IMR-90 (cell line): ENCODE measurements at regions not wholly inside any gene's neighbourhood (a gene's known extent, or its start where the extent isn't known, plus 50 kb on each side); places are given as distances from the start of the nearest gene placed in this dataset.

Source experiments
- ATAC-seq: fragments of 200-7000 bp; cut with Tn5 transposase; 2 replicates; pipeline ENCODE4 v1.9.1; 2020; ENCODE audit warnings: low read depth, mild to moderate bottlenecking, moderate library complexity
- BruUV-seq: library from RNA; stranded (reverse); fragments of 400-500 nt; replicated peaks from 2 replicates; lab custom pipeline; 2021; lab: Mats Ljungman, UMichigan
- CTCF ChIA-PET: fragments of 300-600 bp; formaldehyde crosslinking; extraction: SDS; loops from one replicate; lab custom pipeline; 2021; ENCODE audit warnings: antibody characterized with exemption; lab: Yijun Ruan, JAX
- POLR2A ChIA-PET: fragments of 300-600 bp; sonication (Branson Sonifier 250); formaldehyde crosslinking; loops from one replicate; lab custom pipeline; 2022; ENCODE audit warnings: antibody characterized with exemption; ENCODE audit not compliant: unreplicated experiment; lab: Charles Lee
- DNase-seq: peaks from one replicate; pipeline ENCODE4 v3.0.0; 2013
- H2AFZ ChIP-seq: replicated peaks from 2 replicates; pipeline ENCODE3; 2013; ENCODE audit warnings: low read length, mild to moderate bottlenecking; ENCODE audit not compliant: poor library complexity
- H2AK5ac ChIP-seq: 2 replicates; pipeline ENCODE4 v1.6.1; 2013; ENCODE audit warnings: low read depth, low read length, inconsistent platforms
- H2AK9ac ChIP-seq: replicated peaks from 2 replicates; pipeline ENCODE3; 2013; ENCODE audit warnings: mild to moderate bottlenecking, low read depth, low read length, moderate library complexity; ENCODE audit not compliant: poor library complexity
- H2BK120ac ChIP-seq: 2 replicates; pipeline ENCODE4 v1.6.1; 2013; ENCODE audit warnings: low read depth, low read length, inconsistent platforms
- H2BK15ac ChIP-seq: 3 replicates; pipeline ENCODE4 v1.6.1; 2013; ENCODE audit warnings: low read depth, low read length, inconsistent platforms
- H2BK20ac ChIP-seq: 2 replicates; pipeline ENCODE4 v1.6.1; 2013; ENCODE audit warnings: low read depth, mild to moderate bottlenecking, inconsistent platforms, low read length, moderate library complexity
- H2BK5ac ChIP-seq: 2 replicates; pipeline ENCODE4 v1.6.1; 2013; ENCODE audit warnings: mild to moderate bottlenecking, low read depth, low read length, inconsistent platforms; ENCODE audit not compliant: poor library complexity, severe bottlenecking
- H3K14ac ChIP-seq: replicated peaks from 2 replicates; pipeline ENCODE4 v1.6.1; 2013; ENCODE audit warnings: low read depth, low read length, inconsistent platforms
- H3K18ac ChIP-seq: 2 replicates; pipeline ENCODE4 v1.6.1; 2013; ENCODE audit warnings: low read depth, low read length, control low read depth
- H3K23ac ChIP-seq: 2 replicates; pipeline ENCODE4 v1.6.1; 2013; ENCODE audit warnings: low read depth, low read length, inconsistent platforms
- H3K27ac ChIP-seq: 2 replicates; pipeline ENCODE4 v1.5.1; 2013; ENCODE audit warnings: mild to moderate bottlenecking, control low read depth, low read length; ENCODE audit not compliant: insufficient read depth
- H3K27me3 ChIP-seq: 2 replicates; pipeline ENCODE4 v1.6.1; 2013; ENCODE audit warnings: low read length; ENCODE audit not compliant: control insufficient read depth, insufficient read depth
- H3K36me3 ChIP-seq: 2 replicates; pipeline ENCODE4 v1.6.1; 2013; ENCODE audit warnings: low read length, mixed read lengths; ENCODE audit not compliant: control insufficient read depth, insufficient read depth
- H3K4ac ChIP-seq: 2 replicates; pipeline ENCODE4 v1.6.1; 2013; ENCODE audit warnings: low read depth, low read length, inconsistent platforms
- H3K4me1 ChIP-seq: 2 replicates; pipeline ENCODE4 v1.6.1; 2013; ENCODE audit warnings: low read length, mixed read lengths; ENCODE audit not compliant: control insufficient read depth, insufficient read depth
- H3K4me2 ChIP-seq: 2 replicates; pipeline ENCODE4 v1.6.1; 2013; ENCODE audit warnings: low read depth, mild to moderate bottlenecking, control low read depth, low read length, moderate library complexity
- H3K4me3 ChIP-seq: 2 replicates; pipeline ENCODE4 v1.5.1; 2013; ENCODE audit warnings: low read depth, mild to moderate bottlenecking, control low read depth, low read length, moderate library complexity; ENCODE audit not compliant: insufficient read depth
- H3K56ac ChIP-seq: 2 replicates; pipeline ENCODE4 v1.6.1; 2013; ENCODE audit warnings: low read length, inconsistent platforms; ENCODE audit not compliant: insufficient read depth; ENCODE audit errors: extremely low read depth
- H3K79me1 ChIP-seq, 2 experiments: 2 replicates each; pipeline ENCODE4 v1.6.1; 2013; ENCODE audit warnings: low read length in 2 of 2, inconsistent platforms in 1 of 2, low read depth in 1 of 2
- H3K9ac ChIP-seq: 2 replicates; pipeline ENCODE4 v1.6.1; 2013; ENCODE audit warnings: low read depth, low read length, control low read depth
- H3K9me1 ChIP-seq: 2 replicates; pipeline ENCODE4 v1.6.1; 2013; ENCODE audit warnings: low read length, inconsistent platforms; ENCODE audit not compliant: insufficient read depth
- H3K9me3 ChIP-seq: 2 replicates; pipeline ENCODE4 v1.6.1; 2013; ENCODE audit warnings: low read length; ENCODE audit not compliant: control insufficient read depth, insufficient read depth
- H4K20me1 ChIP-seq: 2 replicates; pipeline ENCODE4 v1.6.1; 2013; ENCODE audit warnings: low read length, inconsistent platforms; ENCODE audit not compliant: insufficient read depth
- H4K5ac ChIP-seq: 2 replicates; pipeline ENCODE4 v1.6.1; 2013; ENCODE audit warnings: mild to moderate bottlenecking, low read depth, low read length, control low read depth
- H4K8ac ChIP-seq, 2 experiments: 2 replicates each; pipeline ENCODE4 v1.6.1; 2013; ENCODE audit warnings: low read depth in 2 of 2, low read length in 2 of 2, control low read depth in 1 of 2, inconsistent platforms in 1 of 2
- H4K91ac ChIP-seq: 2 replicates; pipeline ENCODE4 v1.6.1; 2013; ENCODE audit warnings: low read depth, low read length, inconsistent platforms; ENCODE audit not compliant: insufficient read depth
- RFX5 ChIP-seq: IDR thresholded peaks from 2 replicates; pipeline ENCODE4 v1.8.0; 2012; ENCODE audit warnings: low read depth, mild to moderate bottlenecking, low read length, moderate library complexity
- WGBS, 2 experiments: methylation state at CpG; one replicate each; pipeline versions ENCODE4 v1.1.5 to v1.1.7; 2013; ENCODE audit warnings: missing lambda C conversion rate in 2 of 2; ENCODE audit not compliant: insufficient read length in 1 of 2; ENCODE audit errors: extremely low coverage in 2 of 2; 5-methylcytosine and 5-hydroxymethylcytosine counted together
- dilution Hi-C: fragments of 300-500 bp; cut with HindIII; formaldehyde crosslinking; loops from one replicate; pipeline ENCODE4 v1.14.3; 2018; ENCODE audit warnings: low sequenced_read_pairs; ENCODE audit not compliant: unreplicated experiment
- in situ Hi-C: fragments of 300-500 bp; cut with MboI; formaldehyde crosslinking; loops from 3 replicates; pipeline ENCODE4 v1.14.3; 2019; ENCODE audit warnings: low sequenced_read_pairs, inconsistent platforms, mixed read lengths
- intact Hi-C: fragments of 100-400 bp; cut with micrococcal nuclease; formaldehyde crosslinking; loops from 2 replicates; pipeline ENCODE4 v1.10.0; 2022

GRCh38 chr13:78993792-78994191 is 334.8 kb upstream of the OBI1 start:
- no peak for TF ChIP-seq RFX5

More at GRCh38 chr13:78993792-78994191, 334.8 kb upstream of the OBI1 start:
- no peaks in the 10 kb centered on the region for H3K79me1 ChIP-seq
- H3K9me3 ChIP-seq = no peaks in the 10 kb centered on the region
- no peak overlapping the region for H4K8ac ChIP-seq
- H2AFZ ChIP-seq = no peak overlapping the region
- H2BK20ac ChIP-seq = no peak overlapping the region
- CTCF ChIA-PET = no interaction called here
- H3K9ac ChIP-seq = no peak overlapping the region
- no peaks in the 10 kb centered on the region for H3K9me1 ChIP-seq
- no peak overlapping the region for H4K5ac ChIP-seq
- ATAC-seq (no peak), DNase-seq (no peak)
- H3K27ac ChIP-seq = no peak overlapping the region
- dilution Hi-C loops (no loop called here), in situ Hi-C loops (no loop called here), intact Hi-C loops (no loop called here)
- no peak overlapping the region for H2AK5ac ChIP-seq
- no CpG with 5 or more reads among the region's 2 CpGs for WGBS, 2 experiments
- no peaks in the 10 kb centered on the region for H4K20me1 ChIP-seq
- H3K23ac ChIP-seq = no peak overlapping the region
- H3K4me1 ChIP-seq = no peaks in the 10 kb centered on the region
- no peak overlapping the region for H3K14ac ChIP-seq
- H4K91ac ChIP-seq = no peak overlapping the region
- no peak overlapping the region for H2BK15ac ChIP-seq
- no peak overlapping the region for H2BK5ac ChIP-seq
- H2AK9ac ChIP-seq = no peak overlapping the region
- no peak overlapping the region for H3K4ac ChIP-seq
- no TSS peak for BruUV-seq
- H3K56ac ChIP-seq = no peak overlapping the region
- H3K27me3 ChIP-seq = no peaks in the 10 kb centered on the region
- no peak overlapping the region for H3K18ac ChIP-seq
- POLR2A ChIA-PET = no interaction called here
- H3K36me3 ChIP-seq = no peaks in the 10 kb centered on the region
- H3K4me2 ChIP-seq = no peak overlapping the region
- no peak overlapping the region for H2BK120ac ChIP-seq
- H3K4me3 ChIP-seq = no peak overlapping the region
